GM23338 (cell line): ENCODE measurements at regions not wholly inside any gene's neighbourhood (a gene's known extent, or its start where the extent isn't known, plus 50 kb on each side); places are given as distances from the start of the nearest gene placed in this dataset.

Experiments used
- ATAC-seq: fragments of 200-7000 bp; cut with Tn5 transposase; 3 replicates; pipeline ENCODE4 v1.9.1; 2020
- DNase-seq: peaks from one replicate; pipeline ENCODE4 v3.0.0-alpha.2; 2015; ENCODE audit warnings: low spot score
- H2AFZ ChIP-seq: fragments of 200-600 bp; sonication (generic); 2 replicates; pipeline ENCODE4 v1.8.0; 2016; ENCODE audit warnings: antibody characterized with exemption, mild to moderate bottlenecking, moderate library complexity
- H3F3A ChIP-seq: fragments of 200-600 bp; sonication (generic); replicated peaks from 2 replicates; pipeline ENCODE4 v1.8.0; 2017; ENCODE audit warnings: antibody characterized with exemption, mixed run types, low read depth
- H3K27ac ChIP-seq: fragments of 200-600 bp; sonication (generic); 2 replicates; pipeline ENCODE4 v1.6.1; 2016; ENCODE audit warnings: low read depth
- H3K27me3 ChIP-seq: fragments of 200-600 bp; sonication (generic); 2 replicates; pipeline ENCODE4 v1.8.0; 2016; ENCODE audit warnings: mild to moderate bottlenecking, mixed run types, moderate library complexity; ENCODE audit not compliant: insufficient read depth
- H3K36me3 ChIP-seq: fragments of 200-600 bp; sonication (generic); 2 replicates; pipeline ENCODE4 v1.8.0; 2016; ENCODE audit warnings: mild to moderate bottlenecking; ENCODE audit not compliant: insufficient read depth
- H3K4me1 ChIP-seq: fragments of 200-600 bp; sonication (generic); 2 replicates; pipeline ENCODE4 v1.8.0; 2016; ENCODE audit warnings: mild to moderate bottlenecking, moderate library complexity; ENCODE audit not compliant: insufficient read depth
- H3K4me2 ChIP-seq: fragments of 200-600 bp; sonication (generic); 2 replicates; pipeline ENCODE4 v1.7.1; 2017; ENCODE audit warnings: mixed run types
- H3K4me3 ChIP-seq: fragments of 200-600 bp; sonication (generic); 2 replicates; pipeline ENCODE4 v1.6.1; 2016; ENCODE audit warnings: mixed run types
- H3K79me2 ChIP-seq: fragments of 200-600 bp; sonication (generic); replicated peaks from 2 replicates; pipeline ENCODE4 v1.8.0; 2017; ENCODE audit warnings: mild to moderate bottlenecking; ENCODE audit not compliant: insufficient read depth
- H3K9me2 ChIP-seq: fragments of 200-600 bp; sonication (generic); 2 replicates; pipeline ENCODE4 v1.8.0; 2017; ENCODE audit not compliant: insufficient read depth
- H4K20me1 ChIP-seq: fragments of 200-600 bp; sonication (generic); replicated peaks from 2 replicates; pipeline ENCODE4 v1.8.0; 2017; ENCODE audit warnings: mild to moderate bottlenecking; ENCODE audit not compliant: insufficient read depth
- H3K27ac Mint-ChIP-seq: 2 replicates; pipeline ENCODE4 v1.8.0; 2020; ENCODE audit warnings: inconsistent platforms, mild to moderate bottlenecking, moderate library complexity, mixed read lengths
- H3K27me3 Mint-ChIP-seq: 3 replicates; pipeline ENCODE4 v1.8.0; 2022; ENCODE audit warnings: low read depth, mild to moderate bottlenecking, moderate library complexity, mixed read lengths, inconsistent platforms; ENCODE audit not compliant: insufficient read depth, poor library complexity
- H3K36me3 Mint-ChIP-seq: 3 replicates; pipeline ENCODE4 v1.8.0; 2021; ENCODE audit warnings: low read depth, mild to moderate bottlenecking, inconsistent platforms, moderate library complexity, mixed read lengths
- H3K4me1 Mint-ChIP-seq: 3 replicates; pipeline ENCODE4 v1.8.0; 2020; ENCODE audit warnings: mild to moderate bottlenecking, inconsistent platforms, mixed read lengths
- H3K4me3 Mint-ChIP-seq: 3 replicates; pipeline ENCODE4 v1.8.0; 2021; ENCODE audit warnings: moderate library complexity, mild to moderate bottlenecking, inconsistent platforms, mixed read lengths
- H3K9me3 Mint-ChIP-seq: 3 replicates; pipeline ENCODE4 v1.8.0; 2020; ENCODE audit warnings: moderate library complexity, mild to moderate bottlenecking, inconsistent platforms, mixed read lengths
- CREB1 ChIP-seq: fragments of 250-450 bp; sonication (Bioruptor Pico); IDR thresholded peaks from 2 replicates; pipeline ENCODE4 v1.5.0; 2020; ENCODE audit warnings: low read depth, mild to moderate bottlenecking, moderate library complexity
- ETS1 ChIP-seq: IDR thresholded peaks from 2 replicates; pipeline ENCODE4 v1.6.1; 2016; ENCODE audit warnings: antibody characterized with exemption
- EZH2 ChIP-seq: fragments of 200-600 bp; sonication (generic); IDR thresholded peaks from one replicate; pipeline ENCODE4 v1.8.0; 2017; ENCODE audit warnings: antibody characterized with exemption, mild to moderate bottlenecking, low read depth; ENCODE audit not compliant: unreplicated experiment
- EZH2phosphoT487 ChIP-seq: fragments of 200-600 bp; sonication (generic); IDR thresholded peaks from one replicate; pipeline ENCODE4 v1.8.1; 2018; ENCODE audit warnings: antibody characterized with exemption; ENCODE audit not compliant: unreplicated experiment
- JUNB ChIP-seq: IDR thresholded peaks from one replicate; pipeline ENCODE4 v1.6.1; 2016; ENCODE audit warnings: antibody characterized with exemption; ENCODE audit not compliant: unreplicated experiment
- NANOG ChIP-seq: IDR thresholded peaks from 2 replicates; pipeline ENCODE4 v1.6.1; 2016; ENCODE audit warnings: antibody characterized with exemption, borderline replicate concordance
- POLR2AphosphoS5 ChIP-seq: IDR thresholded peaks from 2 replicates; pipeline ENCODE4 v1.6.1; 2016; ENCODE audit warnings: antibody characterized with exemption, low read depth
- REST ChIP-seq: IDR thresholded peaks from one replicate; pipeline ENCODE4 v1.6.1; 2018; ENCODE audit warnings: antibody characterized with exemption; ENCODE audit not compliant: unreplicated experiment
- STAT1 ChIP-seq: IDR thresholded peaks from one replicate; pipeline ENCODE4 v1.6.1; 2016; ENCODE audit warnings: antibody characterized with exemption; ENCODE audit not compliant: unreplicated experiment
- ZNF114 ChIP-seq: fragments of 250-450 bp; sonication (Bioruptor Pico); IDR thresholded peaks from 2 replicates; pipeline ENCODE4 v1.5.0; 2020; ENCODE audit warnings: mild to moderate bottlenecking, moderate library complexity
- ZNF331 ChIP-seq: fragments of 250-450 bp; sonication (Bioruptor Pico); IDR thresholded peaks from 2 replicates; pipeline ENCODE4 v1.5.0; 2020; ENCODE audit warnings: low read depth, mild to moderate bottlenecking, moderate library complexity
- TF ChIP-seq, protein P1 (sequence below), 2 experiments: fragments of 200-600 bp in 1 of 2; sonication (generic) in 1 of 2; conservative IDR thresholded peaks; 2 replicates each; pipeline versions ENCODE4 v1.5.1 to v1.6.1; 2016 to 2017; ENCODE audit warnings: antibody characterized with exemption in 2 of 2, low read depth in 2 of 2, mild to moderate bottlenecking in 2 of 2, moderate library complexity in 1 of 2
- TF ChIP-seq, protein P2 (sequence below): fragments of 250-450 bp; sonication (Bioruptor Pico); IDR thresholded peaks from 2 replicates; pipeline ENCODE4 v1.5.0; 2020; ENCODE audit warnings: mild to moderate bottlenecking, moderate library complexity

DNA sequence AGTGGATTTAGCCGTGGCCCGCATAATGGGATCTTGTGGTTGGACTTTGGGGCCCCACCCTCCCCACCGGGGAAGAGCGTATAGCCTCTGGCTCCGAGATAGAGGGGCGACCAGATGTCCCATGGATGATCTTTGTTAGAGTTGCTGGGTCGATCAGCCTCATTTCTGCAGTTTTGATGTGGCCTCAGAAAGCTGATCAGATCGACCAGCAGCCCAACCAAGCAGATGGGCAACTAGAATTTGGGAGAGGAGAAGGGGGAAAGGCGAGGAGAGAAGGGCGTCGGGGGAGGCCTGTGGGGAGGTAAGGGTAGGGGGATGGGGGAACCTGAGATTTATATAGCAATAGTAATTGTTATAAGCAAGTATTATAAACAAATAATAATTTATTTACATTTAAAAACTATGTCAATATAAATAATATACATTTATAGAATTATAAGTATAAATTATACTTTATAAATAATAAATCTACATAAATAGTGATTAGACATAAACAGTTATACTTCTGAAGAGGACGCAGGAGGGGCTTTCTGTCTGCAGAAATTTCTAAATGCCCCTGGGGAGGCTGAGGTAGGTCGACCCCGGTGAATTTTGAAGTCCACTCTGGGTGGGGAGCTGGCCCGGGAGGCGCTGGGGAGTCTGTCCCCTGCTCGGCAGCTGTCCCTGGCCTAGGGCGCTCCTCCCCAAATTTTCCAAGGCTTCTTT, 136.3 kb downstream of the KCNJ12 start:
- H3K4me1 ChIP-seq: peaks cover 16% of the 10 kb centered on the region
- TF ChIP-seq EZH2 (no peak), ZNF114 (CRISPR knock-in tag) (no peak), STAT1 (no peak), CREB1 (CRISPR knock-in tag) (no peak), ZNF331 (CRISPR knock-in tag) (no peak), REST (no peak), EZH2phosphoT487 (no peak), ETS1 (no peak), NANOG (no peak), POLR2AphosphoS5 (no peak), JUNB (no peak)
- TF ChIP-seq, protein P1, sequence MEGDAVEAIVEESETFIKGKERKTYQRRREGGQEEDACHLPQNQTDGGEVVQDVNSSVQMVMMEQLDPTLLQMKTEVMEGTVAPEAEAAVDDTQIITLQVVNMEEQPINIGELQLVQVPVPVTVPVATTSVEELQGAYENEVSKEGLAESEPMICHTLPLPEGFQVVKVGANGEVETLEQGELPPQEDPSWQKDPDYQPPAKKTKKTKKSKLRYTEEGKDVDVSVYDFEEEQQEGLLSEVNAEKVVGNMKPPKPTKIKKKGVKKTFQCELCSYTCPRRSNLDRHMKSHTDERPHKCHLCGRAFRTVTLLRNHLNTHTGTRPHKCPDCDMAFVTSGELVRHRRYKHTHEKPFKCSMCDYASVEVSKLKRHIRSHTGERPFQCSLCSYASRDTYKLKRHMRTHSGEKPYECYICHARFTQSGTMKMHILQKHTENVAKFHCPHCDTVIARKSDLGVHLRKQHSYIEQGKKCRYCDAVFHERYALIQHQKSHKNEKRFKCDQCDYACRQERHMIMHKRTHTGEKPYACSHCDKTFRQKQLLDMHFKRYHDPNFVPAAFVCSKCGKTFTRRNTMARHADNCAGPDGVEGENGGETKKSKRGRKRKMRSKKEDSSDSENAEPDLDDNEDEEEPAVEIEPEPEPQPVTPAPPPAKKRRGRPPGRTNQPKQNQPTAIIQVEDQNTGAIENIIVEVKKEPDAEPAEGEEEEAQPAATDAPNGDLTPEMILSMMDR (conservative IDR thresholded peaks at IDR 0.05; ENCODE audit: low read depth in 2 of 2): no peak
- TF ChIP-seq, protein P2, sequence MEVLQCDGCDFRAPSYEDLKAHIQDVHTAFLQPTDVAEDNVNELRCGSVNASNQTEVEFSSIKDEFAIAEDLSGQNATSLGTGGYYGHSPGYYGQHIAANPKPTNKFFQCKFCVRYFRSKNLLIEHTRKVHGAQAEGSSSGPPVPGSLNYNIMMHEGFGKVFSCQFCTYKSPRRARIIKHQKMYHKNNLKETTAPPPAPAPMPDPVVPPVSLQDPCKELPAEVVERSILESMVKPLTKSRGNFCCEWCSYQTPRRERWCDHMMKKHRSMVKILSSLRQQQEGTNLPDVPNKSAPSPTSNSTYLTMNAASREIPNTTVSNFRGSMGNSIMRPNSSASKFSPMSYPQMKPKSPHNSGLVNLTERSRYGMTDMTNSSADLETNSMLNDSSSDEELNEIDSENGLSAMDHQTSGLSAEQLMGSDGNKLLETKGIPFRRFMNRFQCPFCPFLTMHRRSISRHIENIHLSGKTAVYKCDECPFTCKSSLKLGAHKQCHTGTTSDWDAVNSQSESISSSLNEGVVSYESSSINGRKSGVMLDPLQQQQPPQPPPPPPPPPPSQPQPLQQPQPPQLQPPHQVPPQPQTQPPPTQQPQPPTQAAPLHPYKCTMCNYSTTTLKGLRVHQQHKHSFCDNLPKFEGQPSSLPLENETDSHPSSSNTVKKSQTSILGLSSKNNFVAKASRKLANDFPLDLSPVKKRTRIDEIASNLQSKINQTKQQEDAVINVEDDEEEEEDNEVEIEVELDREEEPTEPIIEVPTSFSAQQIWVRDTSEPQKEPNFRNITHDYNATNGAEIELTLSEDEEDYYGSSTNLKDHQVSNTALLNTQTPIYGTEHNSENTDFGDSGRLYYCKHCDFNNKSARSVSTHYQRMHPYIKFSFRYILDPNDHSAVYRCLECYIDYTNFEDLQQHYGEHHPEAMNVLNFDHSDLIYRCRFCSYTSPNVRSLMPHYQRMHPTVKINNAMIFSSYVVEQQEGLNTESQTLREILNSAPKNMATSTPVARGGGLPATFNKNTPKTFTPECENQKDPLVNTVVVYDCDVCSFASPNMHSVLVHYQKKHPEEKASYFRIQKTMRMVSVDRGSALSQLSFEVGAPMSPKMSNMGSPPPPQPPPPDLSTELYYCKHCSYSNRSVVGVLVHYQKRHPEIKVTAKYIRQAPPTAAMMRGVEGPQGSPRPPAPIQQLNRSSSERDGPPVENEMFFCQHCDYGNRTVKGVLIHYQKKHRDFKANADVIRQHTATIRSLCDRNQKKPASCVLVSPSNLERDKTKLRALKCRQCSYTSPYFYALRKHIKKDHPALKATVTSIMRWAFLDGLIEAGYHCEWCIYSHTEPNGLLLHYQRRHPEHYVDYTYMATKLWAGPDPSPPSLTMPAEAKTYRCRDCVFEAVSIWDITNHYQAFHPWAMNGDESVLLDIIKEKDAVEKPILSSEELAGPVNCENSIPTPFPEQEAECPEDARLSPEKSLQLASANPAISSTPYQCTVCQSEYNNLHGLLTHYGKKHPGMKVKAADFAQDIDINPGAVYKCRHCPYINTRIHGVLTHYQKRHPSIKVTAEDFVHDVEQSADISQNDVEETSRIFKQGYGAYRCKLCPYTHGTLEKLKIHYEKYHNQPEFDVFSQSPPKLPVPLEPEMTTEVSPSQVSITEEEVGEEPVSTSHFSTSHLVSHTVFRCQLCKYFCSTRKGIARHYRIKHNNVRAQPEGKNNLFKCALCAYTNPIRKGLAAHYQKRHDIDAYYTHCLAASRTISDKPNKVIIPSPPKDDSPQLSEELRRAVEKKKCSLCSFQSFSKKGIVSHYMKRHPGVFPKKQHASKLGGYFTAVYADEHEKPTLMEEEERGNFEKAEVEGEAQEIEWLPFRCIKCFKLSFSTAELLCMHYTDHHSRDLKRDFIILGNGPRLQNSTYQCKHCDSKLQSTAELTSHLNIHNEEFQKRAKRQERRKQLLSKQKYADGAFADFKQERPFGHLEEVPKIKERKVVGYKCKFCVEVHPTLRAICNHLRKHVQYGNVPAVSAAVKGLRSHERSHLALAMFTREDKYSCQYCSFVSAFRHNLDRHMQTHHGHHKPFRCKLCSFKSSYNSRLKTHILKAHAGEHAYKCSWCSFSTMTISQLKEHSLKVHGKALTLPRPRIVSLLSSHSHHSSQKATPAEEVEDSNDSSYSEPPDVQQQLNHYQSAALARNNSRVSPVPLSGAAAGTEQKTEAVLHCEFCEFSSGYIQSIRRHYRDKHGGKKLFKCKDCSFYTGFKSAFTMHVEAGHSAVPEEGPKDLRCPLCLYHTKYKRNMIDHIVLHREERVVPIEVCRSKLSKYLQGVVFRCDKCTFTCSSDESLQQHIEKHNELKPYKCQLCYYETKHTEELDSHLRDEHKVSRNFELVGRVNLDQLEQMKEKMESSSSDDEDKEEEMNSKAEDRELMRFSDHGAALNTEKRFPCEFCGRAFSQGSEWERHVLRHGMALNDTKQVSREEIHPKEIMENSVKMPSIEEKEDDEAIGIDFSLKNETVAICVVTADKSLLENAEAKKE (CRISPR knock-in tag): no peak
- H3K36me3 Mint-ChIP-seq: no peaks in the 10 kb centered on the region
- H2AFZ ChIP-seq: no peak overlapping the region
- H3K4me2 ChIP-seq: peak overlapping the region; percentile 82
- no peak overlapping the region for H3K27ac ChIP-seq
- H3K27me3 Mint-ChIP-seq: peaks cover 17% of the 10 kb centered on the region
- no peaks in the 10 kb centered on the region for H4K20me1 ChIP-seq
- peaks cover 16% of the 10 kb centered on the region; the same call in 2 of the 3 replicates for H3K4me1 Mint-ChIP-seq
- no peaks in the 10 kb centered on the region for H3K9me2 ChIP-seq
- H3K36me3 ChIP-seq: no peaks in the 10 kb centered on the region
- H3K27me3 ChIP-seq: peaks cover 36% of the 10 kb centered on the region
- peak overlapping the region; percentile 65; the same call in 1 of the 3 replicates for H3K4me3 Mint-ChIP-seq
- H3K9me3 Mint-ChIP-seq: no peaks in the 10 kb centered on the region; the same call in 2 of the 3 replicates
- DNase-seq (no peak), ATAC-seq (no peak)
- H3K4me3 ChIP-seq: peak overlapping the region; percentile 67
- no peaks in the 10 kb centered on the region for H3F3A ChIP-seq
- H3K27ac Mint-ChIP-seq: no peak overlapping the region
- H3K79me2 ChIP-seq: no peaks in the 10 kb centered on the region
